Endothelial cell (in vitro differentiated cells): ENCODE measurements at regions not wholly inside any gene's neighbourhood (a gene's known extent, or its start where the extent isn't known, plus 50 kb on each side); places are given as distances from the start of the nearest gene placed in this dataset.

Source experiments
- DNase-seq: peaks from one replicate; pipeline ENCODE4 v3.0.0; 2021; ENCODE audit warnings: low spot score
- H3K27ac Mint-ChIP-seq: one replicate; pipeline ENCODE4 v1.8.0; 2021; ENCODE audit warnings: mixed read lengths, inconsistent platforms; ENCODE audit not compliant: unreplicated experiment
- H3K27me3 Mint-ChIP-seq: one replicate; pipeline ENCODE4 v1.8.0; 2021; ENCODE audit warnings: mild to moderate bottlenecking, moderate library complexity, mixed read lengths, inconsistent platforms; ENCODE audit not compliant: unreplicated experiment
- H3K36me3 Mint-ChIP-seq: one replicate; pipeline ENCODE4 v1.8.0; 2021; ENCODE audit warnings: mild to moderate bottlenecking, low read depth, mixed read lengths, inconsistent platforms; ENCODE audit not compliant: unreplicated experiment
- H3K4me1 Mint-ChIP-seq: one replicate; pipeline ENCODE4 v1.8.0; 2021; ENCODE audit warnings: mild to moderate bottlenecking, mixed read lengths, inconsistent platforms; ENCODE audit not compliant: unreplicated experiment
- H3K4me3 Mint-ChIP-seq: one replicate; pipeline ENCODE4 v1.8.0; 2021; ENCODE audit warnings: mild to moderate bottlenecking, mixed read lengths, inconsistent platforms; ENCODE audit not compliant: unreplicated experiment
- H3K9me3 Mint-ChIP-seq: one replicate; pipeline ENCODE4 v1.8.0; 2021; ENCODE audit warnings: mixed read lengths, inconsistent platforms; ENCODE audit not compliant: unreplicated experiment
- TF ChIP-seq, protein P1 (sequence below): fragments of 200-600 bp; sonication (generic); IDR thresholded peaks from one replicate; pipeline ENCODE4 v1.5.0; 2021; ENCODE audit warnings: antibody characterized with exemption; ENCODE audit not compliant: unreplicated experiment

DNA sequence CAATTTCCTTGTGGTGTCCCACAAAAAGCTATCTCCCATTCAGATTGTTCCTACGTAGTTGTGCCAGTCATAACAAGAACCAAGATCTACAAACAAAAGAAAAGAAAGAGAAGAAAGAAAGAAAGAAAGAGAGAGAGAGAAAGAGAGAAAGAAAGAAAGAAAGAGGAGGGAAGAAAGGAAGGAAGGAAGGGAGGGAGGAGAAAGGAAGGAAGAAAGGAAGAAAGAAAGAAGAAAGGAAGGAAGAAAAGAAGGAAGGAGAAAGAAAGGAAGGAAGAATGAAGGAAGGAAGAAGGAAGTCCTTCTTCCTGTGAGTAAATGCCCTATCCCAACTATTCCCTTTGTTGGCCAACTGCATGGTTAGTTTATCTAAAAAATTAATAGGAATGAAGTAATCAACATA is 366.0 kb downstream of the DHRSX start:
- Mint-ChIP-seq H3K36me3 (no peaks in the 10 kb centered on the region), H3K4me1 (no peaks in the 10 kb centered on the region), H3K27ac (peak overlapping the region; percentile 25), H3K9me3 (no peaks in the 10 kb centered on the region), H3K27me3 (no peaks in the 10 kb centered on the region), H3K4me3 (no peak overlapping the region)
- no peak for DNase-seq
- TF ChIP-seq, protein P1, sequence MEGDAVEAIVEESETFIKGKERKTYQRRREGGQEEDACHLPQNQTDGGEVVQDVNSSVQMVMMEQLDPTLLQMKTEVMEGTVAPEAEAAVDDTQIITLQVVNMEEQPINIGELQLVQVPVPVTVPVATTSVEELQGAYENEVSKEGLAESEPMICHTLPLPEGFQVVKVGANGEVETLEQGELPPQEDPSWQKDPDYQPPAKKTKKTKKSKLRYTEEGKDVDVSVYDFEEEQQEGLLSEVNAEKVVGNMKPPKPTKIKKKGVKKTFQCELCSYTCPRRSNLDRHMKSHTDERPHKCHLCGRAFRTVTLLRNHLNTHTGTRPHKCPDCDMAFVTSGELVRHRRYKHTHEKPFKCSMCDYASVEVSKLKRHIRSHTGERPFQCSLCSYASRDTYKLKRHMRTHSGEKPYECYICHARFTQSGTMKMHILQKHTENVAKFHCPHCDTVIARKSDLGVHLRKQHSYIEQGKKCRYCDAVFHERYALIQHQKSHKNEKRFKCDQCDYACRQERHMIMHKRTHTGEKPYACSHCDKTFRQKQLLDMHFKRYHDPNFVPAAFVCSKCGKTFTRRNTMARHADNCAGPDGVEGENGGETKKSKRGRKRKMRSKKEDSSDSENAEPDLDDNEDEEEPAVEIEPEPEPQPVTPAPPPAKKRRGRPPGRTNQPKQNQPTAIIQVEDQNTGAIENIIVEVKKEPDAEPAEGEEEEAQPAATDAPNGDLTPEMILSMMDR, result no peak
